RWPE1 (cell line): ENCODE measurements at regions not wholly inside any gene's neighbourhood (a gene's known extent, or its start where the extent isn't known, plus 50 kb on each side); places are given as distances from the start of the nearest gene placed in this dataset.

ENCODE experiments used
- CTCF ChIA-PET: fragments of 350-600 bp; sonication (Branson Sonifier 250); formaldehyde crosslinking; extraction: SDS; loops from one replicate; lab custom pipeline; 2021; lab: Yijun Ruan, JAX
- POLR2A ChIA-PET: fragments of 400-600 bp; formaldehyde crosslinking; extraction: SDS; loops from one replicate; lab custom pipeline; 2020; ENCODE audit warnings: antibody characterized with exemption; ENCODE audit not compliant: low non-redundant PET; lab: Yijun Ruan, JAX
- DNase-seq: peaks from one replicate; pipeline ENCODE4 v3.0.0; 2012; ENCODE audit warnings: low spot score
- H3K27ac ChIP-seq: fragments of 450-650 bp; 2 replicates; pipeline ENCODE4 v1.5.1; 2017
- TF ChIP-seq, protein P1 (sequence below): fragments of 450-650 bp; conservative IDR thresholded peaks from 2 replicates; pipeline ENCODE4 v1.5.1; 2017; ENCODE audit warnings: low read depth, mild to moderate bottlenecking

DNA sequence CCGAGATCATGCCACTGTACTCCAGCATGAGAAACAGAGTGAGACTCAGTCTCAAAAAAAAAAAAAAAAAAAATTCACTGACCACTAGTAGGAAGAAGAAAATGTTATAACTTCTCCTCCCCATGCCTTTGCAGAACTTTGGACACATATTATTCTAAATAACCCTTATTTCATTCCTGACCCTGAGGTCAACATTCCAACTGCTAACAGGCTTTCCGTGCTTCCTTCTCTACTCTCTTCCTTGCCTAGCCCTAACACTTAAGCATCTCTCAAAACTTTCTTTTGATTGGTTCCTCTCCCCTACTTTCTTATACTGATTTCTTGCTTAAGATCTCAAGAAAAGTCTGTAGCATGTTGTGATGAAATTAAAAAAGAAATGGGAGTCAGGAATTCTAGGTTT, 146.8 kb downstream of the MEX3B start:
- ChIA-PET CTCF (interaction anchor here (0.6 kb wide), 2 partner anchors 18 to 274 kb away, joined by 3 read pairs; no protein-coding TSS in a partner anchor), POLR2A (no interaction called here)
- no peak for DNase-seq
- TF ChIP-seq, protein P1, sequence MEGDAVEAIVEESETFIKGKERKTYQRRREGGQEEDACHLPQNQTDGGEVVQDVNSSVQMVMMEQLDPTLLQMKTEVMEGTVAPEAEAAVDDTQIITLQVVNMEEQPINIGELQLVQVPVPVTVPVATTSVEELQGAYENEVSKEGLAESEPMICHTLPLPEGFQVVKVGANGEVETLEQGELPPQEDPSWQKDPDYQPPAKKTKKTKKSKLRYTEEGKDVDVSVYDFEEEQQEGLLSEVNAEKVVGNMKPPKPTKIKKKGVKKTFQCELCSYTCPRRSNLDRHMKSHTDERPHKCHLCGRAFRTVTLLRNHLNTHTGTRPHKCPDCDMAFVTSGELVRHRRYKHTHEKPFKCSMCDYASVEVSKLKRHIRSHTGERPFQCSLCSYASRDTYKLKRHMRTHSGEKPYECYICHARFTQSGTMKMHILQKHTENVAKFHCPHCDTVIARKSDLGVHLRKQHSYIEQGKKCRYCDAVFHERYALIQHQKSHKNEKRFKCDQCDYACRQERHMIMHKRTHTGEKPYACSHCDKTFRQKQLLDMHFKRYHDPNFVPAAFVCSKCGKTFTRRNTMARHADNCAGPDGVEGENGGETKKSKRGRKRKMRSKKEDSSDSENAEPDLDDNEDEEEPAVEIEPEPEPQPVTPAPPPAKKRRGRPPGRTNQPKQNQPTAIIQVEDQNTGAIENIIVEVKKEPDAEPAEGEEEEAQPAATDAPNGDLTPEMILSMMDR: no peak
- no peak overlapping the region for H3K27ac ChIP-seq

DNA sequence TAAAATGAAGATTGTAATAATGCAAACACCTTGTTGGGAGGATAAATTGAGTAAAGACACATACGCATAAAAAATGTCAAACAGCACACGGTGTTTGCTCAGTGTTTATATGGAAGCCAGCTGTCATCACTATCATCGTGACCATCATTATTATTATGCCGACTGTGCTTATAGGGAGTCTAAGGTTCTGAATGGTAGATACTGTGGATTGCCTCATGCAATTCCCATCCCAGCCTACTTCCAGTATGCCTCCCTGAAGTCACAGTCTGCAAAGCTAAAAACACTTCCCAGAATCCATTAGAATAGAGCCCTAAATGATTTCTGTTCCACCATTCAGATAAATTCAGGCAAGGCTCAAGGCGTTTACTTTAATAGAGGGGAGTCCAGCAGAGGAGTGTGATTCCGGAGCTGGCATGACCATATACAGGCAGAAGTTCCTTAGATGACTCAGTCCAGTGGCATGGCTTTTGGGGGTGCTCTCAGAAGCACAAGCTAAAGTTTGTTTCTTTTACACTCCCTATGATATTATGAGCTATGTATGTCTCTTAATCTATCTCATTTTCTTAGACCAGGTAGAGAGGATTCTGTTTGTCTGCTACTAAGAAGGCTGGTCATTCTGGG, 148.7 kb downstream of the MEX3B start:
- TF ChIP-seq, protein P1: no peak
- H3K27ac ChIP-seq: no peak overlapping the region
- ChIA-PET POLR2A (no interaction called here), CTCF (no interaction called here)
- DNase-seq: peak; percentile 68

DNA sequence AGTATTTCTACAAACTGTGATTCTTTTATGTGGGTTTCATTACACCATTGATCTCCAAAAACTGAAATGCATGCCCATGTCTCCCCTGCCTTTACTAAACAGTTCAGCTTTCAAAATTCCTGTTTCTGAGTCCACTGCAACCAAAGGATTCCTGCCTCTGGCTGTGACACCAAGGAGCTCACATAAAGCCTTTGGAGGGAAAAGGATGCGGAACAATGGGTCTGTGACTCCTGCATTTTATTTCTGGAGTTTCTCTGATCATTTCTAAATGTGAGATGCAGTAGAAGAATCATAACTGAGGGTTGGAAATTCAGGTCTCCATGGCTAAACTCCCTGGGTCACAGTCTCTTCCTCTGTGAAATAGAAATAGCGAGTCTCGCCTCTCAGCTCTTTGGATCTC, 149.5 kb downstream of the MEX3B start:
- TF ChIP-seq, protein P1: no peak
- H3K27ac ChIP-seq: no peak overlapping the region
- DNase-seq: no peak
- CTCF ChIA-PET: no interaction called here
- POLR2A ChIA-PET: no interaction called here

DNA sequence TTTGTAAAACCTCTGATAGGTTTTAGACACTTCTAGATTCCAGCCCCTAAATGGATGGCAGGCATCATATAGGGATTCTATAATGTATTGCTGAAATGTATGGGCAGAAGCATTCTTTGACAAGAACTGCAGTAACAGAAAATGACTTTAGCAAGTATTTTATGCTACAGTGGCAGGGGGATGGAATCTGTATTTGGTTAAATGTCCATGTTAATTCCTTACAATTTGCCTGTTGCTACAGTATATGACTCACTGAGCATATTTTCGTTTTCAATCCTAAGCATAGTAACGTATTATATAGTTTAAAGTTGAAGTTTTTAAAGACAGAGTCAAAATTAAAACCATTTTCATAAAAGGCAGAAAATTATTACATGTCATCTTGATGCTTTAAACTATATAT, 150.1 kb downstream of the MEX3B start:
- TF ChIP-seq, protein P1: no peak
- no peak overlapping the region for H3K27ac ChIP-seq
- ChIA-PET POLR2A (no interaction called here), CTCF (no interaction called here)
- no peak for DNase-seq

DNA sequence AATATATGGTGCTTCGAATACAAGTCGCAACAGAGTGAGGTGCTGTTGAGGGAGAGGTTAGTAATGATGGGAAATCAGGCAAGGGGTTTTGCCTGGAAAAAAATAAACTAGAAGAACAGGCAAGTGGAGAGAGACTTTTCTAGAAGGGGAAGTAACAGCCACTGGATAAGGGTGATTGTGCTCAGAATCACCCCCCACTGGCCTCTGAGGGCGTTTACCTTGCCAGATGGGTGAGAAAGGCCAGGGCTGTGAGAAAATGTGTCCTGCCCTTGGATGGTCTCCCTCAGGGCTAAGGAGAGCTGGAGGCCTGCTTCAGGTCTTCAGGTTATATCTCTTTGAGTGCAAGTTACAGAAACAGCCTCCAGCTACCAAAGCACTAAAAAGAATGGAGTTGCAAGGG, 151.8 kb downstream of the MEX3B start:
- H3K27ac ChIP-seq: no peak overlapping the region
- ChIA-PET POLR2A (no interaction called here), CTCF (interaction anchor here (0.9 kb wide), 1 partner anchor 415 kb away, joined by 3 read pairs; no protein-coding TSS in a partner anchor)
- TF ChIP-seq, protein P1: no peak
- DNase-seq: no peak

DNA sequence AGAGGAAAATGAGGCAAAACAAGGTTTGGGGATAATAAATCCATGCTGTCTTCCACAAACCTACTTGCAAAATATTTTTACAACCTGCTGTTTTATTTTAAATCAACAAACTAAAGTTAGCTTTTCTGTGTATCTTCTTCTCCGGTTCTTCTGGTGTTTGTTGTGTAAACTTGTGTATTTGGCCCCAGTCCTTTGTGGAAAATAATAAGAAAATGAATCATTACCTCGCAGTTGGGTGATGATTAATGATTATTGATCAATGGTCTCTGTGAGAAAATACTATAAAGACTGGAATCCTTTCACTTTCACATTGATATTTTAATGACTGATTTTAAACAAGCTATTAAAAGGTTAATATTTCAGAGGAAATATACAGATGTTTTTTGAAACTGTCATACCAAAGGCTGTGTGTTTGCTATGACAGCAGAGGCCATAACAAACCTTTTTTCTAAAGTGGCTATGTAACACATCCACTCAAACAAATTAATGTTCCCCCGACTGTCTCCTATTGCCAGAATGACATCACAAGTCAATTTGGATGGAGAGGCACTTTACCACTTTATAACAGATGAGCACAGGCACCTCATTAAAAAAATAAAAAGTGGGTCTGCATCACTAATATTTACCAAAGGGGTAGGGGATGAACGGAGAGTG, 152.5 kb downstream of the MEX3B start:
- ChIA-PET CTCF (no interaction called here), POLR2A (no interaction called here)
- TF ChIP-seq, protein P1: no peak
- no peak overlapping the region for H3K27ac ChIP-seq
- DNase-seq: no peak
